OCI-LY7 (cell line): ENCODE measurements at regions not wholly inside any gene's neighbourhood (a gene's known extent, or its start where the extent isn't known, plus 50 kb on each side); places are given as distances from the start of the nearest gene placed in this dataset.
"Not testable (repeated sequence)": the region's sequence is repeated elsewhere in the genome, so short reads cannot be mapped to it uniquely, and the experiment has no call there.

Source experiments
- BruUV-seq: library from RNA; stranded (reverse); fragments of 400-500 nt; replicated peaks from 2 replicates; lab custom pipeline; 2021; lab: Mats Ljungman, UMichigan
- CTCF ChIA-PET: fragments of 300-600 bp; sonication (Branson Sonifier 250); formaldehyde crosslinking; loops from one replicate; lab custom pipeline; 2022; ENCODE audit warnings: antibody characterized with exemption; ENCODE audit not compliant: unreplicated experiment; lab: Charles Lee
- POLR2A ChIA-PET: fragments of 300-600 bp; sonication (Branson Sonifier 250); formaldehyde crosslinking; loops from one replicate; lab custom pipeline; 2022; ENCODE audit warnings: antibody characterized with exemption; lab: Charles Lee
- DNase-seq: peaks from one replicate; pipeline ENCODE4 v3.0.0-alpha.2; 2015; ENCODE audit warnings: low spot score
- H2AFZ ChIP-seq: fragments of 200-600 bp; sonication (generic), shearing (Covaris generic); 2 replicates; pipeline ENCODE4 v1.6.1; 2014; ENCODE audit warnings: mild to moderate bottlenecking, antibody characterized with exemption, low read length, moderate library complexity
- H3K27ac ChIP-seq: fragments of 200-600 bp; sonication (generic); 2 replicates; pipeline ENCODE4 v1.5.1; 2014; ENCODE audit warnings: mixed run types, low read depth, mild to moderate bottlenecking, moderate library complexity, low read length, inconsistent platforms; ENCODE audit not compliant: poor library complexity, severe bottlenecking
- H3K36me3 ChIP-seq: fragments of 200-600 bp; sonication (generic); 2 replicates; pipeline ENCODE4 v1.6.1; 2014; ENCODE audit warnings: mild to moderate bottlenecking, antibody characterized with exemption, low read length, moderate library complexity, mixed read lengths; ENCODE audit not compliant: insufficient read depth
- H3K4me1 ChIP-seq: fragments of 200-600 bp; sonication (generic); 2 replicates; pipeline ENCODE4 v1.5.1; 2014; ENCODE audit warnings: mild to moderate bottlenecking, low read length; ENCODE audit not compliant: insufficient read depth, poor library complexity, severe bottlenecking
- H3K4me2 ChIP-seq: fragments of 200-600 bp; sonication (generic); 2 replicates; pipeline ENCODE4 v1.6.1; 2014; ENCODE audit warnings: mild to moderate bottlenecking, low read length
- H3K4me3 ChIP-seq: fragments of 200-600 bp; sonication (generic); 2 replicates; pipeline ENCODE4 v1.5.1; 2014; ENCODE audit warnings: mild to moderate bottlenecking, low read depth, low read length; ENCODE audit not compliant: poor library complexity, severe bottlenecking
- H3K79me2 ChIP-seq: fragments of 200-600 bp; sonication (generic); 2 replicates; pipeline ENCODE4 v1.6.1; 2016; ENCODE audit warnings: low read depth, mild to moderate bottlenecking, low read length, moderate library complexity, mixed read lengths; ENCODE audit not compliant: insufficient read depth
- H3K9me2 ChIP-seq: fragments of 200-600 bp; sonication (generic); 2 replicates; pipeline ENCODE4 v1.6.1; 2016; ENCODE audit warnings: mild to moderate bottlenecking, low read length, mixed read lengths; ENCODE audit not compliant: insufficient read depth
- H3K9me3 ChIP-seq: fragments of 200-600 bp; sonication (generic); 2 replicates; pipeline ENCODE4 v1.6.1; 2014; ENCODE audit warnings: mild to moderate bottlenecking, mixed run types, low read length, mixed read lengths
- H4K20me1 ChIP-seq: fragments of 200-600 bp; sonication (generic); 2 replicates; pipeline ENCODE4 v1.6.1; 2014; ENCODE audit warnings: mild to moderate bottlenecking, antibody characterized with exemption, low read length, moderate library complexity, mixed read lengths; ENCODE audit not compliant: insufficient read depth
- EZH2phosphoT487 ChIP-seq: fragments of 200-600 bp; sonication (generic); IDR thresholded peaks from 2 replicates; pipeline ENCODE4 v1.6.1; 2018; ENCODE audit warnings: low read depth, borderline replicate concordance, mild to moderate bottlenecking, mixed run types, antibody characterized with exemption, low read length, moderate library complexity, mixed read lengths
- intact Hi-C: fragments of 100-400 bp; cut with micrococcal nuclease; formaldehyde crosslinking; loops from one replicate; pipeline ENCODE4 v1.10.0; 2022; ENCODE audit not compliant: unreplicated experiment
- TF ChIP-seq, protein P1 (sequence below): fragments of 200-600 bp; sonication (generic); conservative IDR thresholded peaks from 2 replicates; pipeline ENCODE4 v1.5.1; 2014; ENCODE audit warnings: mild to moderate bottlenecking, antibody characterized with exemption, low read length, moderate library complexity, mixed read lengths

DNA sequence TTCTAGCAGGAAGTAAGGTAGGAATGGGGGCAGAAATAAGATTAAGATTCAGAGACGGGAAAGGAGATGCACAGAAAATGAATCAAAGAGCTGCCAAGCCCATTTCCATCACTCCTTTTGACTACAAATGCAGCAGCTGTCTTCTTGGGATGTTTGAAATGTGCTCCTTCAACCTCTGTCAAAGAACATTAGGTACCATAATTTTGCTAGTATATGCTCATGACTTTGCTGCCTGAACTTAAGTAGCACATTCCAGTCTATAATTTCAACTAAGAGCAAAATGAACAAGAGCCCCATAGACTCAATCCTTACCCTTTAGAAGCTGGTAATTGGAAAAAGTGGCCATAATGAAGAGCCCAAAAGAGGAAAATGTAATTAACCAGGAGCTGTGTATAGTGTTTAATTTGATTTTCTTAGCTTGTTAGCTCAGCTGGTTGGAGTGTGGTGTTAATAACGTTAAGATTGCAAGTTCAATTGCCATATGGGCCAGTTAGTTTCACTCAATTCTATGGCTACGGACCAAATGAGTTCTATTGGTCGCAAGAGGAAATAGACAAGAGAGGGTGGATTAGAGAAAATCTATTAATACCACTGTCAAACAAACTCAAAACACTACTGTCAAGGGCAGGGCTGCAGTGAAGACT lies 349.9 kb downstream of the ZBBX start:
- Histone ChIP-seq H3K4me3 (no peak overlapping the region), H3K9me2 (no peaks in the 10 kb centered on the region), H3K27ac (no peak overlapping the region), H2AFZ (no peak overlapping the region), H4K20me1 (0 out of 2 replicates have a peak, but pooled peaks cover 5% of the 10 kb centered on the region), H3K36me3 (no peaks in the 10 kb centered on the region), H3K9me3 (no peaks in the 10 kb centered on the region), H3K79me2 (no peaks in the 10 kb centered on the region), H3K4me2 (no peak overlapping the region), H3K4me1 (no peaks in the 10 kb centered on the region)
- TF ChIP-seq, protein P1, sequence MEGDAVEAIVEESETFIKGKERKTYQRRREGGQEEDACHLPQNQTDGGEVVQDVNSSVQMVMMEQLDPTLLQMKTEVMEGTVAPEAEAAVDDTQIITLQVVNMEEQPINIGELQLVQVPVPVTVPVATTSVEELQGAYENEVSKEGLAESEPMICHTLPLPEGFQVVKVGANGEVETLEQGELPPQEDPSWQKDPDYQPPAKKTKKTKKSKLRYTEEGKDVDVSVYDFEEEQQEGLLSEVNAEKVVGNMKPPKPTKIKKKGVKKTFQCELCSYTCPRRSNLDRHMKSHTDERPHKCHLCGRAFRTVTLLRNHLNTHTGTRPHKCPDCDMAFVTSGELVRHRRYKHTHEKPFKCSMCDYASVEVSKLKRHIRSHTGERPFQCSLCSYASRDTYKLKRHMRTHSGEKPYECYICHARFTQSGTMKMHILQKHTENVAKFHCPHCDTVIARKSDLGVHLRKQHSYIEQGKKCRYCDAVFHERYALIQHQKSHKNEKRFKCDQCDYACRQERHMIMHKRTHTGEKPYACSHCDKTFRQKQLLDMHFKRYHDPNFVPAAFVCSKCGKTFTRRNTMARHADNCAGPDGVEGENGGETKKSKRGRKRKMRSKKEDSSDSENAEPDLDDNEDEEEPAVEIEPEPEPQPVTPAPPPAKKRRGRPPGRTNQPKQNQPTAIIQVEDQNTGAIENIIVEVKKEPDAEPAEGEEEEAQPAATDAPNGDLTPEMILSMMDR = no peak
- no peak for TF ChIP-seq EZH2phosphoT487
- intact Hi-C loops = no loop called here
- no peak for DNase-seq
- BruUV-seq = no TSS peak
- ChIA-PET POLR2A (no interaction called here), CTCF (no interaction called here)

GRCh38 chr3:167019503-167019902 lies 360.6 kb downstream of the ZBBX start:
- BruUV-seq, POLR2A ChIA-PET, H3K79me2 ChIP-seq, intact Hi-C loops, H3K9me3 ChIP-seq, H2AFZ ChIP-seq, CTCF ChIA-PET, H3K27ac ChIP-seq, H4K20me1 ChIP-seq, H3K4me3 ChIP-seq, H3K36me3 ChIP-seq, H3K4me1 ChIP-seq, H3K4me2 ChIP-seq, DNase-seq, H3K9me2 ChIP-seq: not testable (repeated sequence)

GRCh38 chr3:167018591-167019111 lies 361.4 kb downstream of the ZBBX start:
- H3K9me2 ChIP-seq, H3K36me3 ChIP-seq, H3K4me1 ChIP-seq, H4K20me1 ChIP-seq, H3K4me3 ChIP-seq, H3K4me2 ChIP-seq, H3K79me2 ChIP-seq, H3K27ac ChIP-seq, intact Hi-C loops, POLR2A ChIA-PET, H3K9me3 ChIP-seq, DNase-seq, CTCF ChIA-PET, BruUV-seq, H2AFZ ChIP-seq: not testable (repeated sequence)
